Trophoblast cell (in vitro differentiated cells and primary cell): ENCODE measurements at regions not wholly inside any gene's neighbourhood (a gene's known extent, or its start where the extent isn't known, plus 50 kb on each side); places are given as distances from the start of the nearest gene placed in this dataset.

Source experiments
- DNase-seq, 2 donors: peaks; one replicate each; pipeline ENCODE4 v3.0.0-alpha.2; 2016
- H2AFZ ChIP-seq: 2 replicates; pipeline ENCODE4 v1.6.1; 2013; ENCODE audit warnings: low read length, moderate library complexity, mild to moderate bottlenecking; ENCODE audit not compliant: insufficient read depth, poor library complexity
- H2AK5ac ChIP-seq: 2 replicates; pipeline ENCODE4 v1.6.1; 2013; ENCODE audit warnings: mild to moderate bottlenecking, low read length
- H2BK120ac ChIP-seq: 2 replicates; pipeline ENCODE4 v1.6.1; 2013; ENCODE audit warnings: low read length, mild to moderate bottlenecking, moderate library complexity; ENCODE audit not compliant: insufficient read depth, poor library complexity
- H2BK12ac ChIP-seq: 2 replicates; pipeline ENCODE4 v1.6.1; 2013; ENCODE audit warnings: mild to moderate bottlenecking, low read length, moderate library complexity
- H2BK5ac ChIP-seq: 2 replicates; pipeline ENCODE4 v1.6.1; 2013; ENCODE audit warnings: low read length, low read depth, moderate library complexity, mild to moderate bottlenecking; ENCODE audit not compliant: poor library complexity
- H3K14ac ChIP-seq: 2 replicates; pipeline ENCODE4 v1.6.1; 2013; ENCODE audit warnings: mild to moderate bottlenecking, low read length
- H3K18ac ChIP-seq: 2 replicates; pipeline ENCODE4 v1.6.1; 2013; ENCODE audit warnings: mild to moderate bottlenecking, low read length
- H3K23ac ChIP-seq: 2 replicates; pipeline ENCODE4 v1.6.1; 2013; ENCODE audit warnings: low read length
- H3K27ac ChIP-seq: 2 replicates; pipeline ENCODE4 v1.5.1; 2013; ENCODE audit warnings: low read depth, mild to moderate bottlenecking, inconsistent platforms, low read length, moderate library complexity
- H3K27me3 ChIP-seq: 2 replicates; pipeline ENCODE4 v1.6.1; 2013; ENCODE audit warnings: inconsistent platforms, mild to moderate bottlenecking, low read length, moderate library complexity; ENCODE audit not compliant: insufficient read depth
- H3K36me3 ChIP-seq, 2 experiments: 1 replicate in 1 of 2; 2 replicates in 1 of 2; pipeline ENCODE4 v1.6.1; 2013; ENCODE audit warnings: low read length in 2 of 2, mild to moderate bottlenecking in 2 of 2, moderate library complexity in 1 of 2; ENCODE audit not compliant: insufficient read depth in 2 of 2, control insufficient read depth in 1 of 2
- H3K4ac ChIP-seq: 2 replicates; pipeline ENCODE4 v1.6.1; 2013; ENCODE audit warnings: low read depth, mild to moderate bottlenecking, low read length, moderate library complexity
- H3K4me1 ChIP-seq, 2 experiments: 1 replicate in 1 of 2; 2 replicates in 1 of 2; pipeline ENCODE4 v1.6.1; 2013; ENCODE audit warnings: low read length in 2 of 2, mild to moderate bottlenecking in 2 of 2, moderate library complexity in 1 of 2; ENCODE audit not compliant: insufficient read depth in 2 of 2, control insufficient read depth in 1 of 2
- H3K4me2 ChIP-seq: 2 replicates; pipeline ENCODE4 v1.6.1; 2013; ENCODE audit warnings: inconsistent platforms, mild to moderate bottlenecking, low read length, moderate library complexity
- H3K4me3 ChIP-seq: 2 replicates; pipeline ENCODE4 v1.5.1; 2013; ENCODE audit warnings: mild to moderate bottlenecking, low read depth, low read length, inconsistent platforms
- H3K79me1 ChIP-seq: one replicate; pipeline ENCODE4 v1.6.1; 2013; ENCODE audit warnings: low read length
- H3K79me2 ChIP-seq: 2 replicates; pipeline ENCODE4 v1.6.1; 2013; ENCODE audit warnings: low read length, mild to moderate bottlenecking; ENCODE audit not compliant: control insufficient read depth, insufficient read depth, poor library complexity
- H3K9ac ChIP-seq: 2 replicates; pipeline ENCODE4 v1.6.1; 2013; ENCODE audit warnings: mild to moderate bottlenecking, low read length
- H3K9me3 ChIP-seq: 2 replicates; pipeline ENCODE4 v1.6.1; 2013; ENCODE audit warnings: low read depth, mild to moderate bottlenecking, control low read depth, inconsistent platforms, low read length; ENCODE audit not compliant: insufficient read depth
- H4K12ac ChIP-seq: 2 replicates; pipeline ENCODE4 v1.6.1; 2013; ENCODE audit warnings: low read depth, mild to moderate bottlenecking, low read length, moderate library complexity
- H4K8ac ChIP-seq: 2 replicates; pipeline ENCODE4 v1.6.1; 2013; ENCODE audit warnings: low read depth, mild to moderate bottlenecking, low read length, moderate library complexity
- H4K91ac ChIP-seq: one replicate; pipeline ENCODE4 v1.6.1; 2013; ENCODE audit warnings: low read depth, mild to moderate bottlenecking, low read length, moderate library complexity
- WGBS: extraction: QIAGEN DNeasy Blood & Tissue Kit; methylation state at CpG from one replicate; pipeline ENCODE4 v1.1.7; 2013; ENCODE audit warnings: missing lambda C conversion rate; ENCODE audit not compliant: insufficient read length, insufficient coverage; ENCODE audit errors: extremely low coverage; 5-methylcytosine and 5-hydroxymethylcytosine counted together

- H3K79me2 ChIP-seq: no peaks in the 10 kb centered on the region
Observed at GRCh38 chr5:42120070-42120469, 195.0 kb downstream of the FBXO4 start.

GRCh38 chr5:42121401-42121800 is 196.3 kb downstream of the FBXO4 start:
- Histone ChIP-seq H3K23ac (no peak overlapping the region), H3K4ac (no peak overlapping the region), H3K36me3 (no peaks in the 10 kb centered on the region), H3K9ac (no peak overlapping the region), H3K4me3 (no peak overlapping the region), H2AK5ac (no peak overlapping the region), H3K9me3 (no peaks in the 10 kb centered on the region), H3K18ac (no peak overlapping the region), H3K4me2 (no peak overlapping the region), H4K12ac (no peak overlapping the region), H2BK12ac (no peak overlapping the region), H2AFZ (no peak overlapping the region), H4K91ac (no peak overlapping the region), H3K4me1 (no peaks in the 10 kb centered on the region), H4K8ac (no peak overlapping the region), H3K27me3 (no peaks in the 10 kb centered on the region), H3K79me2 (no peaks in the 10 kb centered on the region), H2BK120ac (no peak overlapping the region), H2BK5ac (no peak overlapping the region), H3K79me1 (no peaks in the 10 kb centered on the region), H3K14ac (no peak overlapping the region), H3K27ac (no peak overlapping the region)
- no peak for DNase-seq
- 100% methylated on average over 1 of the region's 2 CpGs for WGBS

More at GRCh38 chr5:42120070-42120469, 195.0 kb downstream of the FBXO4 start:
- H2BK12ac ChIP-seq: no peak overlapping the region
- H3K4me2 ChIP-seq: no peak overlapping the region
- H3K9me3 ChIP-seq: no peaks in the 10 kb centered on the region
- no peak overlapping the region for H3K9ac ChIP-seq
- H3K23ac ChIP-seq: no peak overlapping the region
- no peaks in the 10 kb centered on the region for H3K36me3 ChIP-seq
- H2BK5ac ChIP-seq: no peak overlapping the region
- H4K12ac ChIP-seq: no peak overlapping the region
- H4K91ac ChIP-seq: no peak overlapping the region
- H3K18ac ChIP-seq: no peak overlapping the region
- no peak overlapping the region for H2BK120ac ChIP-seq
- no peak overlapping the region for H3K27ac ChIP-seq
- H3K14ac ChIP-seq: no peak overlapping the region
- H3K4ac ChIP-seq: no peak overlapping the region
- no peak overlapping the region for H2AFZ ChIP-seq
- no peak overlapping the region for H3K4me3 ChIP-seq
- H3K4me1 ChIP-seq: no peaks in the 10 kb centered on the region
- DNase-seq: no peak
- no peak overlapping the region for H4K8ac ChIP-seq
- no peaks in the 10 kb centered on the region for H3K27me3 ChIP-seq
- no peak overlapping the region for H2AK5ac ChIP-seq
- H3K79me1 ChIP-seq: no peaks in the 10 kb centered on the region

GRCh38 chr5:42131081-42131480 is 206.0 kb downstream of the FBXO4 start:
- H4K12ac ChIP-seq: no peak overlapping the region
- H2BK5ac ChIP-seq: no peak overlapping the region
- no peaks in the 10 kb centered on the region for H3K27me3 ChIP-seq
- WGBS: no CpG with 5 or more reads among the region's 2 CpGs
- no peak overlapping the region for H2BK120ac ChIP-seq
- H4K91ac ChIP-seq: no peak overlapping the region
- no peaks in the 10 kb centered on the region for H3K9me3 ChIP-seq
- no peak overlapping the region for H3K9ac ChIP-seq
- no peak overlapping the region for H4K8ac ChIP-seq
- H3K79me2 ChIP-seq: no peaks in the 10 kb centered on the region
- H3K36me3 ChIP-seq: no peaks in the 10 kb centered on the region
- H3K14ac ChIP-seq: no peak overlapping the region
- no peaks in the 10 kb centered on the region for H3K79me1 ChIP-seq
- no peaks in the 10 kb centered on the region for H3K4me1 ChIP-seq
- no peak overlapping the region for H3K4me2 ChIP-seq
- no peak overlapping the region for H3K18ac ChIP-seq
- no peak overlapping the region for H3K23ac ChIP-seq
- no peak overlapping the region for H2AFZ ChIP-seq
- no peak overlapping the region for H2AK5ac ChIP-seq
- H3K4ac ChIP-seq: no peak overlapping the region
- H3K4me3 ChIP-seq: no peak overlapping the region
- H2BK12ac ChIP-seq: no peak overlapping the region
- DNase-seq: no peak
- H3K27ac ChIP-seq: no peak overlapping the region

- Histone ChIP-seq H3K79me1 (no peaks in the 10 kb centered on the region), H3K4me3 (no peak overlapping the region), H2AFZ (no peak overlapping the region), H3K36me3 (no peaks in the 10 kb centered on the region), H3K4me1 (no peaks in the 10 kb centered on the region), H3K27ac (no peak overlapping the region), H2BK5ac (no peak overlapping the region), H3K4ac (no peak overlapping the region), H4K12ac (no peak overlapping the region), H3K14ac (no peak overlapping the region), H3K27me3 (no peaks in the 10 kb centered on the region), H3K4me2 (no peak overlapping the region), H2BK12ac (no peak overlapping the region), H3K23ac (no peak overlapping the region), H4K8ac (no peak overlapping the region), H3K9me3 (peaks cover 3% of the 10 kb centered on the region), H3K18ac (no peak overlapping the region), H2BK120ac (no peak overlapping the region), H3K9ac (no peak overlapping the region), H2AK5ac (no peak overlapping the region), H4K91ac (no peak overlapping the region), H3K79me2 (no peaks in the 10 kb centered on the region)
- no CpG with 5 or more reads among the region's 2 CpGs for WGBS
- no peak for DNase-seq
Observed at GRCh38 chr5:42143361-42143760, 218.3 kb downstream of the FBXO4 start.
